Activated CD4-positive, alpha-beta memory T cell treated with anti-CD3 and anti-CD28 coated beads for 36 hours (primary cell): ENCODE measurements at regions not wholly inside any gene's neighbourhood (a gene's known extent, or its start where the extent isn't known, plus 50 kb on each side); places are given as distances from the start of the nearest gene placed in this dataset.
A peak's percentile ranks its signal among the peaks of the same experiment; 100 is the strongest.

Experiments used
- CTCF ChIA-PET: fragments of 350-600 bp; sonication (Branson Sonifier 250); formaldehyde crosslinking; loops from one replicate; lab custom pipeline; 2021; ENCODE audit warnings: antibody characterized with exemption, inconsistent platforms; lab: Charles Lee
- POLR2A ChIA-PET: fragments of 350-600 bp; sonication (Branson Sonifier 250); formaldehyde crosslinking; loops from one replicate; lab custom pipeline; 2021; ENCODE audit warnings: antibody characterized with exemption; lab: Charles Lee
- DNase-seq: peaks from one replicate; pipeline ENCODE4 v3.0.0-alpha.2; 2020
- H3K27ac Mint-ChIP-seq: one replicate; pipeline ENCODE4 v1.8.0; 2021; ENCODE audit warnings: mixed read lengths
- H3K27me3 Mint-ChIP-seq: one replicate; pipeline ENCODE4 v1.8.0; 2021; ENCODE audit warnings: mixed read lengths
- H3K36me3 Mint-ChIP-seq: one replicate; pipeline ENCODE4 v1.8.0; 2021; ENCODE audit warnings: mixed read lengths
- H3K4me1 Mint-ChIP-seq: one replicate; pipeline ENCODE4 v1.8.0; 2021; ENCODE audit warnings: low read depth, mixed read lengths
- H3K4me3 Mint-ChIP-seq: one replicate; pipeline ENCODE4 v1.8.0; 2021; ENCODE audit warnings: mild to moderate bottlenecking, mixed read lengths
- H3K9me3 Mint-ChIP-seq: one replicate; pipeline ENCODE4 v1.8.0; 2021; ENCODE audit warnings: mixed read lengths
- intact Hi-C: fragments of 100-400 bp; cut with micrococcal nuclease; formaldehyde crosslinking; loops from one replicate; pipeline ENCODE4 v1.15.1; 2023

- Mint-ChIP-seq H3K27me3 (peaks cover 2% of the 10 kb centered on the region), H3K4me1 (no peaks in the 10 kb centered on the region), H3K27ac (no peak overlapping the region), H3K36me3 (no peaks in the 10 kb centered on the region), H3K9me3 (peaks cover 2% of the 10 kb centered on the region), H3K4me3 (no peak overlapping the region)
- intact Hi-C loops, result no loop called here
- ChIA-PET POLR2A (no interaction called here), CTCF (no interaction called here)
- no peak for DNase-seq
Measured at GRCh38 chr14:97046967-97047366, 249.8 kb downstream of the VRK1 start.

- Mint-ChIP-seq H3K4me1 (no peaks in the 10 kb centered on the region), H3K36me3 (no peaks in the 10 kb centered on the region), H3K27me3 (no peaks in the 10 kb centered on the region), H3K9me3 (no peaks in the 10 kb centered on the region), H3K4me3 (no peak overlapping the region), H3K27ac (no peak overlapping the region)
- ChIA-PET CTCF (no interaction called here), POLR2A (interaction anchor here (0.6 kb wide), 1 partner anchor 65 kb away, joined by 3 read pairs; no protein-coding TSS in a partner anchor)
- intact Hi-C loops, result no loop called here
- no peak for DNase-seq
Measured at GRCh38 chr14:97052001-97052400, 254.8 kb downstream of the VRK1 start.

DNA sequence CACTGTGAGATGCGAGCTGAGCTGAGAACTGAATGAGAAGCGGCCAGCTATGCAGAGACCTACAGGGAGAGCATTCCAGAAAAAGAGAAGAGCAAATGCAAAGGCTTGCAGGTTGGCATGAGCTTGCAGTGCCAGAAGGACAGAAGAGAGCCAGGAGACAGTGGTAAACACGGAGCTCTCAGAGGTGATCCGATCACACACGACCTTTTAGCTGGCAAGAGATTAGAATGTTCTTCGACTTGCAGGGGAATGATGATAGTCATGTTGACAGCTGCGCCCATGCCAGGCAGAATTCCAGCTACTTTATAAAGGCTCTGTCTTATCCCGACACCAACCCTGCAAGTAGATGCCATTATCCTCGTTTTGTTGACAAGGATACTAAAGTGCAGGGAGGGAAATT lies 256.8 kb downstream of the VRK1 start:
- DNase-seq, result no peak
- H3K36me3 Mint-ChIP-seq, result no peaks in the 10 kb centered on the region
- no peaks in the 10 kb centered on the region for H3K4me1 Mint-ChIP-seq
- no peaks in the 10 kb centered on the region for H3K9me3 Mint-ChIP-seq
- H3K4me3 Mint-ChIP-seq, result no peak overlapping the region
- H3K27me3 Mint-ChIP-seq, result no peaks in the 10 kb centered on the region
- POLR2A ChIA-PET, result no interaction called here
- CTCF ChIA-PET, result interaction anchor here (1.3 kb wide), 1 partner anchor 245 kb away, joined by 4 read pairs; no protein-coding TSS in a partner anchor
- H3K27ac Mint-ChIP-seq, result no peak overlapping the region
- intact Hi-C loops, result no loop called here

- no peaks in the 10 kb centered on the region for H3K36me3 Mint-ChIP-seq
- H3K27ac Mint-ChIP-seq, result no peak overlapping the region
- ChIA-PET POLR2A (no interaction called here), CTCF (interaction anchor here (0.8 kb wide), 1 partner anchor 250 kb away, joined by 3 read pairs; no protein-coding TSS in a partner anchor)
- no peaks in the 10 kb centered on the region for H3K27me3 Mint-ChIP-seq
- no peak overlapping the region for H3K4me3 Mint-ChIP-seq
- intact Hi-C loops, result no loop called here
- no peak for DNase-seq
- no peaks in the 10 kb centered on the region for H3K4me1 Mint-ChIP-seq
- H3K9me3 Mint-ChIP-seq, result no peaks in the 10 kb centered on the region
Measured at GRCh38 chr14:97055355-97055754, 258.2 kb downstream of the VRK1 start.

GRCh38 chr14:97056086-97056485 lies 258.9 kb downstream of the VRK1 start:
- H3K4me1 Mint-ChIP-seq, result no peaks in the 10 kb centered on the region
- ChIA-PET POLR2A (no interaction called here), CTCF (interaction anchor here (0.8 to 1.0 kb wide), 3 partner anchors 129 to 249 kb away, joined by 3 read pairs; no protein-coding TSS in a partner anchor)
- no peak overlapping the region for H3K4me3 Mint-ChIP-seq
- intact Hi-C loops, result no loop called here
- H3K27ac Mint-ChIP-seq, result no peak overlapping the region
- peak; percentile 15 for DNase-seq
- no peaks in the 10 kb centered on the region for H3K9me3 Mint-ChIP-seq
- H3K27me3 Mint-ChIP-seq, result no peaks in the 10 kb centered on the region
- H3K36me3 Mint-ChIP-seq, result no peaks in the 10 kb centered on the region

DNA sequence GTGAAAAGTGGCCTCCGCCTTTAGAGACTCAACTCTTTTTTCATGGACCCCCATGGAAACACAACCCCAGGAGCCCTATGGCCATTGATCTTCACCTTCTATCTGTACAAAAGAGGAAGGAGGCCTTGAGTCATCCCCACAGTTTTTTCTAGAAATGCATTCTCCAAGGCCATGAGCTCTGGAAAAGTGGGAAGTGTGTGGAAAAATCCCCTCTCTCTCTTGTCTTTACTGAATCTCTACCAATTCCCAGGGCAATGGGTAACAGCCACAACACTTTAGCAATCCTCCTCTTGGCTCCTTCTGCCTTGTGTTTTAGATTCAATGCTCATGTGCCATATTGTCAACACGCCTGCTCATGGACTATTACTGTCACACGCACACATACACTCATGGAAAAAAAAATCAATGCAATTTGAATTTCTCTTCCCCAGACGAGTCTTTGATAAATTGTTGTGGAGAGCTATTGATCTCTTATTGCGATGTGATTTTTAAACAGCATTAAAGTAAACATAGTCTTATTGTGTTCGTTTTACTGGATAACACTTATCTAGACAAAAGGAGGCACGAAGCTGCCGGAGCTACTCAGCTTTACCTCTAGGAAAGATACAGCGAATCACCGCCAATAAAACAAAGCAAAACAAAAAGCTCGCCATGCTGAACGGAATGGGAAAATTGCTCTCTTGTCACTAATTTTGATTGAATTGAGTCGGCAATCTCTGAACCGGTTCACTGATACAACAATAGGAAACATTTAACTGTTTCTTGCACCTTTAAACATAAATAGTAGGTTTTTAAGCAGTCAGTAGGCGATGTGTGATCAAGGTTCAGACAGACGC lies 260.3 kb downstream of the VRK1 start:
- Mint-ChIP-seq H3K4me3 (no peak overlapping the region), H3K36me3 (peaks cover 2% of the 10 kb centered on the region), H3K27me3 (no peaks in the 10 kb centered on the region), H3K27ac (no peak overlapping the region), H3K4me1 (no peaks in the 10 kb centered on the region), H3K9me3 (no peaks in the 10 kb centered on the region)
- CTCF ChIA-PET, result no interaction called here
- intact Hi-C loops, result no loop called here
- no peak for DNase-seq
- POLR2A ChIA-PET, result interaction anchor here (0.7 kb wide), 1 partner anchor 516 kb away, joined by 3 read pairs; no protein-coding TSS in a partner anchor

- Mint-ChIP-seq H3K36me3 (peaks cover 2% of the 10 kb centered on the region), H3K4me1 (no peaks in the 10 kb centered on the region), H3K27ac (no peak overlapping the region), H3K9me3 (no peaks in the 10 kb centered on the region), H3K27me3 (no peaks in the 10 kb centered on the region), H3K4me3 (no peak overlapping the region)
- POLR2A ChIA-PET, result interaction anchor here (0.7 kb wide), 1 partner anchor 515 kb away, joined by 3 read pairs; no protein-coding TSS in a partner anchor
- DNase-seq, result no peak
- intact Hi-C loops, result no loop called here
- CTCF ChIA-PET, result no interaction called here
Measured at GRCh38 chr14:97058074-97058467, 260.9 kb downstream of the VRK1 start.

GRCh38 chr14:97058589-97058988 lies 261.4 kb downstream of the VRK1 start:
- H3K4me1 Mint-ChIP-seq, result no peaks in the 10 kb centered on the region
- H3K27me3 Mint-ChIP-seq, result no peaks in the 10 kb centered on the region
- H3K9me3 Mint-ChIP-seq, result no peaks in the 10 kb centered on the region
- H3K36me3 Mint-ChIP-seq, result peaks cover 2% of the 10 kb centered on the region
- no peak for DNase-seq
- H3K4me3 Mint-ChIP-seq, result no peak overlapping the region
- ChIA-PET POLR2A (no interaction called here), CTCF (no interaction called here)
- intact Hi-C loops, result no loop called here
- H3K27ac Mint-ChIP-seq, result no peak overlapping the region

- H3K4me1 Mint-ChIP-seq, result peaks cover 6% of the 10 kb centered on the region
- DNase-seq, result no peak
- CTCF ChIA-PET, result no interaction called here
- H3K9me3 Mint-ChIP-seq, result no peaks in the 10 kb centered on the region
- POLR2A ChIA-PET, result no interaction called here
- no peaks in the 10 kb centered on the region for H3K27me3 Mint-ChIP-seq
- intact Hi-C loops, result loop anchor here (10.0 kb wide), 1 partner anchor 64 kb away; no protein-coding TSS in a partner anchor
- no peak overlapping the region for H3K4me3 Mint-ChIP-seq
- no peak overlapping the region for H3K27ac Mint-ChIP-seq
- peaks cover 2% of the 10 kb centered on the region for H3K36me3 Mint-ChIP-seq
Measured at GRCh38 chr14:97061198-97061597, 264.0 kb downstream of the VRK1 start.

- Mint-ChIP-seq H3K4me3 (no peak overlapping the region), H3K27me3 (no peaks in the 10 kb centered on the region), H3K36me3 (peaks cover 2% of the 10 kb centered on the region), H3K27ac (no peak overlapping the region), H3K9me3 (no peaks in the 10 kb centered on the region), H3K4me1 (peaks cover 7% of the 10 kb centered on the region)
- no peak for DNase-seq
- CTCF ChIA-PET, result no interaction called here
- POLR2A ChIA-PET, result no interaction called here
- intact Hi-C loops, result loop anchor here (10.0 kb wide), 1 partner anchor 63 kb away; no protein-coding TSS in a partner anchor
Measured at GRCh38 chr14:97061714-97062113, 264.5 kb downstream of the VRK1 start.

- intact Hi-C loops, result loop anchor here (10.0 kb wide), 1 partner anchor 59 kb away; no protein-coding TSS in a partner anchor
- Mint-ChIP-seq H3K4me1 (peaks cover 7% of the 10 kb centered on the region), H3K27ac (no peak overlapping the region), H3K27me3 (no peaks in the 10 kb centered on the region), H3K36me3 (peaks cover 2% of the 10 kb centered on the region), H3K4me3 (no peak overlapping the region), H3K9me3 (no peaks in the 10 kb centered on the region)
- POLR2A ChIA-PET, result no interaction called here
- no peak for DNase-seq
- CTCF ChIA-PET, result no interaction called here
Measured at GRCh38 chr14:97065305-97066067, 268.3 kb downstream of the VRK1 start.
